ENCODE measurements at regions not wholly inside any gene's neighbourhood (a gene's known extent, or its start where the extent isn't known, plus 50 kb on each side); places are given as distances from the start of the nearest gene placed in this dataset.

GRCh38 chr5:61748121-61748520 is 416.1 kb downstream of the ZSWIM6 start:
- intact Hi-C loops (cut with micrococcal nuclease) (no loop called here), dilution Hi-C loops (cut with MboI; ENCODE audit: extremely low pct_ligation_motif_present, low sequenced_read_pairs) (no loop called here)
- no peak overlapping the region for H2AFZ ChIP-seq (ENCODE audit: low read depth, low read length)
- no peak for FAIRE-seq
- no peak overlapping the region for H3K4me3 ChIP-seq (replicated peaks in 1 of 3; ENCODE audit: insufficient read depth in 1 of 3, low read depth in 1 of 3, low read length in 3 of 3)
- H3K27ac ChIP-seq (ENCODE audit: insufficient read depth, low read depth, low read length) = no peak overlapping the region
- no peak for TF ChIP-seq CTCF (IDR thresholded peaks at IDR 0.05; ENCODE audit: extremely low read depth in 1 of 2, insufficient read depth in 1 of 2, low read depth in 1 of 2, low read length in 2 of 2)
- TF ChIP-seq JUN (IDR thresholded peaks at IDR 0.05; ENCODE audit: borderline replicate concordance, insufficient read depth, insufficient read length, low read depth) = no peak
- TF ChIP-seq, protein P1, sequence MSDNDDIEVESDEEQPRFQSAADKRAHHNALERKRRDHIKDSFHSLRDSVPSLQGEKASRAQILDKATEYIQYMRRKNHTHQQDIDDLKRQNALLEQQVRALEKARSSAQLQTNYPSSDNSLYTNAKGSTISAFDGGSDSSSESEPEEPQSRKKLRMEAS (IDR thresholded peaks at IDR 0.05; ENCODE audit: insufficient read depth, insufficient read length) = no peak
- TF ChIP-seq MYC (IDR thresholded peaks at IDR 0.05; ENCODE audit: low read depth, low read length) = no peak
- no peak for TF ChIP-seq POLR2A (IDR thresholded peaks at IDR 0.05; ENCODE audit: low read depth, low read length)
- TF ChIP-seq GATA2 (IDR thresholded peaks at IDR 0.05; ENCODE audit: insufficient read depth, insufficient read length, low read depth, low read length) = no peak
- TF ChIP-seq FOS (IDR thresholded peaks at IDR 0.05; ENCODE audit: borderline replicate concordance, insufficient read depth, low read length) = no peak
- no peak for TF ChIP-seq EZH2 (IDR thresholded peaks at IDR 0.05; ENCODE audit: borderline replicate concordance, low read depth, low read length, severe bottlenecking)
- no peak for TF ChIP-seq POLR2AphosphoS5 (IDR thresholded peaks at IDR 0.05; ENCODE audit: insufficient read depth, low read depth, low read length)
- ChIA-PET CTCF (no interaction called here), POLR2A (no interaction called here)
- no peaks in the 10 kb centered on the region for H3K9me3 ChIP-seq (replicated peaks; ENCODE audit: control insufficient read depth, insufficient read depth, low read length)
- no peaks in the 10 kb centered on the region for H3K9me1 ChIP-seq (replicated peaks; ENCODE audit: control insufficient read depth, extremely low read depth, insufficient read depth, low read length)
- no peaks in the 10 kb centered on the region for H4K20me1 ChIP-seq (replicated peaks; ENCODE audit: control insufficient read depth, extremely low read depth, insufficient read depth, low read length)
- no peak for DNase-seq (ENCODE audit: low read depth, low spot score)
- no peaks in the 10 kb centered on the region for H3K79me2 ChIP-seq (ENCODE audit: control insufficient read depth, insufficient read depth, low read length)
- peaks cover 2 to 4% of the 10 kb centered on the region in 2 experiments for H3K27me3 ChIP-seq (ENCODE audit: control insufficient read depth in 2 of 2, insufficient read depth in 2 of 2, low read length in 2 of 2)
- no TSS peak for BruUV-seq (replicated peaks)
- no peaks in the 10 kb centered on the region for H3K4me1 ChIP-seq (ENCODE audit: control insufficient read depth, extremely low read depth, insufficient read depth, low read length)
- no peak overlapping the region for H3K4me2 ChIP-seq (ENCODE audit: insufficient read depth, low read length)
- H3K36me3 ChIP-seq (ENCODE audit: control insufficient read depth in 2 of 2, extremely low read depth in 1 of 2, insufficient read depth in 2 of 2, low read length in 2 of 2) = no peaks in the 10 kb centered on the region
- no peak overlapping the region for H3K9ac ChIP-seq (replicated peaks; ENCODE audit: extremely low read depth, insufficient read depth, low read length)
